WERI-Rb-1 (cell line): ENCODE measurements at regions not wholly inside any gene's neighbourhood (a gene's known extent, or its start where the extent isn't known, plus 50 kb on each side); places are given as distances from the start of the nearest gene placed in this dataset.
"Not testable (repeated sequence)": the region's sequence is repeated elsewhere in the genome, so short reads cannot be mapped to it uniquely, and the experiment has no call there.

Experiments
- DNase-seq: peaks from one replicate; pipeline ENCODE4 v3.0.0-alpha.2; 2020
- H3K27ac ChIP-seq: fragments of 250-450 bp; sonication (Bioruptor Pico); 2 replicates; pipeline ENCODE4 v1.5.1; 2020; ENCODE audit warnings: mild to moderate bottlenecking, moderate library complexity
- H3K27me3 ChIP-seq: fragments of 250-450 bp; sonication (Bioruptor Pico); 2 replicates; pipeline ENCODE4 v1.5.1; 2021; ENCODE audit warnings: mild to moderate bottlenecking, low read depth, moderate library complexity; ENCODE audit not compliant: insufficient read depth, severe bottlenecking
- H3K36me3 ChIP-seq: fragments of 250-450 bp; sonication (Bioruptor Pico); 2 replicates; pipeline ENCODE4 v1.5.1; 2020; ENCODE audit warnings: mild to moderate bottlenecking, moderate library complexity
- H3K4me3 ChIP-seq: 2 replicates; pipeline ENCODE4 v1.5.1; 2011; ENCODE audit warnings: low read depth, mild to moderate bottlenecking, control low read depth, low read length
- H3K9me3 ChIP-seq: fragments of 250-450 bp; sonication (Bioruptor Pico); 2 replicates; pipeline ENCODE4 v1.5.1; 2021; ENCODE audit warnings: mild to moderate bottlenecking, moderate library complexity; ENCODE audit not compliant: severe bottlenecking
- CTCF ChIP-seq: IDR thresholded peaks from 2 replicates; pipeline ENCODE4 v1.5.1; 2011; ENCODE audit warnings: low read depth, mild to moderate bottlenecking, control low read depth, inconsistent platforms, low read length

- Histone ChIP-seq H3K27ac (no peak overlapping the region), H3K36me3 (no peaks in the 10 kb centered on the region), H3K9me3 (no peaks in the 10 kb centered on the region), H3K4me3 (no peak overlapping the region), H3K27me3 (peaks cover 3% of the 10 kb centered on the region)
- no peak for TF ChIP-seq CTCF
- DNase-seq: no peak
These were observed 209.5 kb downstream of the YTHDC2 start for GRCh38 chr5:113723021-113723420.

GRCh38 chr5:113735751-113736150, 222.3 kb downstream of the YTHDC2 start:
- no peaks in the 10 kb centered on the region for H3K36me3 ChIP-seq
- no peak for DNase-seq
- H3K9me3 ChIP-seq: no peaks in the 10 kb centered on the region
- H3K27ac ChIP-seq: no peak overlapping the region
- no peak overlapping the region for H3K4me3 ChIP-seq
- H3K27me3 ChIP-seq: no peaks in the 10 kb centered on the region
- no peak for TF ChIP-seq CTCF

GRCh38 chr5:113742176-113742575, 228.7 kb downstream of the YTHDC2 start:
- no peak for TF ChIP-seq CTCF
- no peak overlapping the region for H3K27ac ChIP-seq
- peaks cover 21% of the 10 kb centered on the region for H3K27me3 ChIP-seq
- H3K4me3 ChIP-seq: no peak overlapping the region
- H3K9me3 ChIP-seq: no peaks in the 10 kb centered on the region
- no peaks in the 10 kb centered on the region for H3K36me3 ChIP-seq
- DNase-seq: no peak

- Histone ChIP-seq H3K27me3 (peaks cover 21% of the 10 kb centered on the region), H3K9me3 (no peaks in the 10 kb centered on the region), H3K4me3 (no peak overlapping the region), H3K27ac (no peak overlapping the region), H3K36me3 (no peaks in the 10 kb centered on the region)
- TF ChIP-seq CTCF: no peak
- DNase-seq: no peak
These were observed 229.1 kb downstream of the YTHDC2 start for GRCh38 chr5:113742639-113743038.

- no peak for TF ChIP-seq CTCF
- no peaks in the 10 kb centered on the region for H3K9me3 ChIP-seq
These were observed 234.9 kb downstream of the YTHDC2 start for GRCh38 chr5:113748403-113748802.

GRCh38 chr5:113749334-113749733, 235.8 kb downstream of the YTHDC2 start:
- Histone ChIP-seq H3K27me3 (peaks cover 4% of the 10 kb centered on the region), H3K27ac (no peak overlapping the region), H3K36me3 (no peaks in the 10 kb centered on the region), H3K4me3 (no peak overlapping the region), H3K9me3 (no peaks in the 10 kb centered on the region)
- no peak for TF ChIP-seq CTCF
- DNase-seq: no peak

More at GRCh38 chr5:113748403-113748802, 234.9 kb downstream of the YTHDC2 start:
- no peak for DNase-seq
- Histone ChIP-seq H3K4me3 (no peak overlapping the region), H3K36me3 (no peaks in the 10 kb centered on the region), H3K27me3 (peaks cover 10% of the 10 kb centered on the region), H3K27ac (no peak overlapping the region)

GRCh38 chr5:113753182-113753581, 239.7 kb downstream of the YTHDC2 start:
- H3K4me3 ChIP-seq: not testable (repeated sequence)

More at GRCh38 chr5:113753182-113753581, 239.7 kb downstream of the YTHDC2 start:
- not testable (repeated sequence) for H3K27me3 ChIP-seq, DNase-seq, H3K9me3 ChIP-seq, H3K36me3 ChIP-seq, H3K27ac ChIP-seq
